ENCODE measurements at regions not wholly inside any gene's neighbourhood (a gene's known extent, or its start where the extent isn't known, plus 50 kb on each side); places are given as distances from the start of the nearest gene placed in this dataset.

DNA sequence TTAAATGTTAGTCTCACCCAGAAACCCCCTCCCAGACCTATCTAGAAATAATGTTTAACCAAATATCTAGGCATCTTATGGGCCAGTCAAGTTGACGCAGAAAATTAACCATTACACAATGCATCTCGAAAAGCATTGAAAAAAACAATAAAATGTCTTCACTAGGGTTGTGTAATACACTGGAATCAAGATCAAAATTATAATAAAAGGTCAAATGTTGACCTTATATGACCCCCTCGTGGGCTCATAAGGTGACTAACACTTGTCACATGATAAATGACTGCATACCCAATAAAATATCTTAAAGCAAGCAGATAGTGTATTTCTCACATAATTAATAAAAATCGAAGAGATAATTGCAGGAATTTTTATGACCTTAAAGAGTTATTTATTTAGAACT is 447.9 kb upstream of the DSEL start:
- no peak overlapping the region for H3K4me3 ChIP-seq (ENCODE audit: low read depth in 1 of 3, low read length in 3 of 3)
- 66% methylated on average over 4 of the region's 4 CpGs for WGBS
- no peaks in the 10 kb centered on the region for H3K27me3 ChIP-seq (ENCODE audit: control insufficient read depth in 4 of 4, insufficient read depth in 4 of 4, low read length in 3 of 4)
- H3K36me3 ChIP-seq (ENCODE audit: control insufficient read depth in 4 of 4, insufficient read depth in 3 of 4, low read depth in 1 of 4, low read length in 3 of 4): no peaks in the 10 kb centered on the region
- DNase-seq (ENCODE audit: low spot score): no peak
- no peak overlapping the region for H3K9ac ChIP-seq (ENCODE audit: low read depth in 1 of 2, low read length in 2 of 2)
- H3K4me1 ChIP-seq (ENCODE audit: control insufficient read depth in 4 of 4, insufficient read depth in 4 of 4, low read length in 3 of 4): no peaks in the 10 kb centered on the region
- no peaks in the 10 kb centered on the region for H3K9me3 ChIP-seq (ENCODE audit: control insufficient read depth in 4 of 4, low read length in 3 of 4)
- TF ChIP-seq HNF4A (conservative IDR thresholded peaks at IDR 0.05): no peak
- TF ChIP-seq YY1 (IDR thresholded peaks at IDR 0.05): no peak
- TF ChIP-seq EGR1 (IDR thresholded peaks at IDR 0.05; ENCODE audit: low read depth in 2 of 2): no peak
- TF ChIP-seq SP1 (IDR thresholded peaks at IDR 0.05): no peak
- no peak for TF ChIP-seq NR2F2 (IDR thresholded peaks at IDR 0.05)
- no peak for TF ChIP-seq REST (IDR thresholded peaks at IDR 0.05)
- no peak for TF ChIP-seq FOXA2 (IDR thresholded peaks at IDR 0.05)
- TF ChIP-seq RAD21 (IDR thresholded peaks at IDR 0.05): no peak
- TF ChIP-seq RXRA (IDR thresholded peaks at IDR 0.05): no peak
- no peak for TF ChIP-seq JUND (IDR thresholded peaks at IDR 0.05)
- no peak for TF ChIP-seq TAF1 (conservative IDR thresholded peaks at IDR 0.05)
- TF ChIP-seq MAX (IDR thresholded peaks at IDR 0.05): no peak
- TF ChIP-seq, protein P1, sequence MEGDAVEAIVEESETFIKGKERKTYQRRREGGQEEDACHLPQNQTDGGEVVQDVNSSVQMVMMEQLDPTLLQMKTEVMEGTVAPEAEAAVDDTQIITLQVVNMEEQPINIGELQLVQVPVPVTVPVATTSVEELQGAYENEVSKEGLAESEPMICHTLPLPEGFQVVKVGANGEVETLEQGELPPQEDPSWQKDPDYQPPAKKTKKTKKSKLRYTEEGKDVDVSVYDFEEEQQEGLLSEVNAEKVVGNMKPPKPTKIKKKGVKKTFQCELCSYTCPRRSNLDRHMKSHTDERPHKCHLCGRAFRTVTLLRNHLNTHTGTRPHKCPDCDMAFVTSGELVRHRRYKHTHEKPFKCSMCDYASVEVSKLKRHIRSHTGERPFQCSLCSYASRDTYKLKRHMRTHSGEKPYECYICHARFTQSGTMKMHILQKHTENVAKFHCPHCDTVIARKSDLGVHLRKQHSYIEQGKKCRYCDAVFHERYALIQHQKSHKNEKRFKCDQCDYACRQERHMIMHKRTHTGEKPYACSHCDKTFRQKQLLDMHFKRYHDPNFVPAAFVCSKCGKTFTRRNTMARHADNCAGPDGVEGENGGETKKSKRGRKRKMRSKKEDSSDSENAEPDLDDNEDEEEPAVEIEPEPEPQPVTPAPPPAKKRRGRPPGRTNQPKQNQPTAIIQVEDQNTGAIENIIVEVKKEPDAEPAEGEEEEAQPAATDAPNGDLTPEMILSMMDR (IDR thresholded peaks at IDR 0.05; ENCODE audit: low read depth, low read length, missing input control): no peak
- H3K27ac ChIP-seq (ENCODE audit: low read depth in 1 of 2, low read length in 2 of 2): no peak overlapping the region

DNA sequence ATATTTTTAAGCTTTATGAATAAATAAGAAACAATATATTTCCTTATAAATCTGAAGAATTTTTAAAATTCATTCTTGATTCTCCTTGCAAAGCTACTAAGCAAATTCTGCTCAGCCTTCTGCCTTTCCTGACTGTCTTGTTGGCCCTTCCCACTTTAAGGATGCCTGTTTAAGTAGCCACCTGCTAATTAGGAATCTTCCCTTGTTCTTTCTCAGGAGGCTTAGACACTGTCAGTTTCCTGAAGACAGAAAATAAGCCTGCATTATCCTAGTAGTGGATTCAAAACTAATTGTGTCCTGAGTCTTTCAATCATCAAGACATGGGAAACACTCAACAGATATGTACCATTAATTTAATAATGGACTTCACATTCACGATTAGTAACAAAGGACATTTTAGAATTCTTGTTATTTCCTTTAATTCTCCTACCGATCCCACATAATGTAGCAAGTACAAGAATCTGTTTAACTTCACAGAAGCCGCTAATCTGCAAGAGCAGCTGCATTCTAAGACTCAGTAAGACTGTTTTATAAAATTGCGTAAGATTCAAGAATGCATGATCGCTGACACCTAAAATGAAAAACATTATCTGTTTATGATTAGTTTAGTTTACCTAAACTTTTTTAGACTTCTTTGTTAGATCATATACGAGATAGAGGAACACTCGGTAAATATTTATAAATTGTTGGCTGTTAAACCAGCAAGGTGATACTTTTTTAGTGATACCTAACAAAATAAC is 445.4 kb upstream of the DSEL start:
- no peaks in the 10 kb centered on the region for H3K4me1 ChIP-seq (ENCODE audit: control insufficient read depth in 4 of 4, insufficient read depth in 4 of 4, low read length in 3 of 4)

More for the DNA sequence above, 445.4 kb upstream of the DSEL start:
- no peaks in the 10 kb centered on the region for H3K9me3 ChIP-seq (ENCODE audit: control insufficient read depth in 4 of 4, low read length in 3 of 4)
- no peak overlapping the region for H3K27ac ChIP-seq (ENCODE audit: low read depth in 1 of 2, low read length in 2 of 2)
- TF ChIP-seq JUND (IDR thresholded peaks at IDR 0.05): no peak
- TF ChIP-seq MAX (IDR thresholded peaks at IDR 0.05): no peak
- TF ChIP-seq GABPA (IDR thresholded peaks at IDR 0.05 in 1 of 2, conservative IDR thresholded peaks at IDR 0.05 in 1 of 2): no peak
- TF ChIP-seq HNF4A (conservative IDR thresholded peaks at IDR 0.05): no peak
- no peak for TF ChIP-seq REST (IDR thresholded peaks at IDR 0.05)
- TF ChIP-seq, protein P1 (IDR thresholded peaks at IDR 0.05; ENCODE audit: low read depth, low read length, missing input control): no peak
- TF ChIP-seq RXRA (IDR thresholded peaks at IDR 0.05): no peak
- TF ChIP-seq FOXA2 (IDR thresholded peaks at IDR 0.05): no peak
- TF ChIP-seq TAF1 (conservative IDR thresholded peaks at IDR 0.05): no peak
- no peak for TF ChIP-seq RAD21 (IDR thresholded peaks at IDR 0.05)
- 82% methylated on average over 7 of the region's 7 CpGs for WGBS
- H3K36me3 ChIP-seq (ENCODE audit: control insufficient read depth in 4 of 4, insufficient read depth in 3 of 4, low read depth in 1 of 4, low read length in 3 of 4): no peaks in the 10 kb centered on the region
- H3K4me3 ChIP-seq (ENCODE audit: low read depth in 1 of 3, low read length in 3 of 3): no peak overlapping the region
- H3K9ac ChIP-seq (ENCODE audit: low read depth in 1 of 2, low read length in 2 of 2): no peak overlapping the region
- H3K27me3 ChIP-seq (ENCODE audit: control insufficient read depth in 4 of 4, insufficient read depth in 4 of 4, low read length in 3 of 4): no peaks in the 10 kb centered on the region
- no peak for DNase-seq (ENCODE audit: low spot score)

Measured in liver (tissue), 8 donors.